Activated B cell treated with CpG ODN at 0.5 μM for 24 hours (primary cell): ENCODE measurements at regions not wholly inside any gene's neighbourhood (a gene's known extent, or its start where the extent isn't known, plus 50 kb on each side); places are given as distances from the start of the nearest gene placed in this dataset.

ENCODE experiments used
- ATAC-seq: fragments of 200-7000 bp; cut with Tn5 transposase; one replicate; pipeline ENCODE4 v1.10.0; 2021; ENCODE audit warnings: low read depth, mild to moderate bottlenecking, moderate library complexity
- CTCF ChIA-PET: fragments of 350-600 bp; sonication (Branson Sonifier 250); formaldehyde crosslinking; loops from one replicate; lab custom pipeline; 2021; ENCODE audit warnings: antibody characterized with exemption; lab: Charles Lee
- POLR2A ChIA-PET: fragments of 350-600 bp; sonication (Branson Sonifier 250); formaldehyde crosslinking; loops from one replicate; lab custom pipeline; 2021; ENCODE audit warnings: antibody characterized with exemption; lab: Charles Lee
- DNase-seq: peaks from one replicate; pipeline ENCODE4 v3.0.0; 2022
- H3K27ac Mint-ChIP-seq: one replicate; pipeline ENCODE4 v1.8.0; 2020; ENCODE audit warnings: mixed read lengths
- H3K27me3 Mint-ChIP-seq: one replicate; pipeline ENCODE4 v1.8.0; 2021; ENCODE audit warnings: mixed read lengths
- H3K36me3 Mint-ChIP-seq: one replicate; pipeline ENCODE4 v1.8.0; 2021; ENCODE audit warnings: low read depth, mixed read lengths
- H3K4me1 Mint-ChIP-seq: one replicate; pipeline ENCODE4 v1.8.0; 2021; ENCODE audit warnings: mixed read lengths
- H3K4me3 Mint-ChIP-seq: one replicate; pipeline ENCODE4 v1.8.0; 2020; ENCODE audit warnings: mild to moderate bottlenecking, mixed read lengths
- H3K9me3 Mint-ChIP-seq: one replicate; pipeline ENCODE4 v1.8.0; 2020; ENCODE audit warnings: mixed read lengths
- intact Hi-C: fragments of 100-400 bp; cut with micrococcal nuclease; formaldehyde crosslinking; loops from one replicate; pipeline ENCODE4 v1.15.1; 2024
- TF ChIP-seq, protein P1 (sequence below): fragments of 200-600 bp; IDR thresholded peaks from one replicate; pipeline ENCODE4 v1.8.0; 2022; ENCODE audit warnings: antibody characterized with exemption, mild to moderate bottlenecking

DNA sequence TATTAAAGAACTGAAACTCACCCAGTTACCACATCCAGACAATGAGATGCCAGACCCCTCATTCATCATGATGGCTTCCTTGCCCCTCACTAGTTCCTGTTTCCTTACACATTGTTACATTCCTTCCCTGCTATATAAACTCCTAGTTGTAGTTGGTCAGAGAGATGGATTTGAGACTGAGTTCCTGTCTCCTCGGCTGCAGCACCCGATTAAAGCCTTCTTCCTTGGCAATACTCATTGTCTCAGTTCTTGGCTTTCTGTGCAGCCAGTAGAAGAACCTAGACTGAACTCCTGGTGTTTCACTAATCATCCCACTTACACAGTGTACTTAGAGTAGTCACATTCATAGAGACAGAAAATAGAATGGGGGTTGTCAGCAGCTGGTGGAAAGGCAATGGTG is 324.7 kb downstream of the TRIML1 start:
- no peaks in the 10 kb centered on the region for H3K27me3 Mint-ChIP-seq
- CTCF ChIA-PET, result no interaction called here
- no peak overlapping the region for H3K27ac Mint-ChIP-seq

DNA sequence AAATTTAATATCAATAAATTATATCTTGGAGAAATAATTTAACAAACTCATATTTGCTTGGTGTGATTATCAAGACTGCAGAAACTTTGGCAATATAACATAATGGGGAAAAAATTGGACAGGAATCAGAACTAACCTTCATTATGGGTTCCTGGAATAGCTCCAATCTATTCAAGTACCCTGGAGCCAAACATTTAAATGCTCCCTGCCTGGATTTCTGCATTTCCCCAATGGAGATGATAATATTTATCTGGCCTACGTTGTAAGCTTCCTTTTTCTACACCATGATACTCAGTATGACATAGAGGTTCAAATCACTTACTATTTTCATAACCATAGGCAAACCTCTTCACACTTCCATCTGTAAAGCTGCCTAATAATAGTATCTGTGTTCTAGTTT is 326.8 kb downstream of the TRIML1 start:
- Mint-ChIP-seq H3K27ac (no peak overlapping the region), H3K9me3 (peaks cover 10% of the 10 kb centered on the region), H3K4me1 (no peaks in the 10 kb centered on the region), H3K4me3 (no peak overlapping the region), H3K36me3 (no peaks in the 10 kb centered on the region), H3K27me3 (no peaks in the 10 kb centered on the region)
- ATAC-seq (no peak), DNase-seq (no peak)
- ChIA-PET CTCF (no interaction called here), POLR2A (no interaction called here)
- TF ChIP-seq, protein P1, sequence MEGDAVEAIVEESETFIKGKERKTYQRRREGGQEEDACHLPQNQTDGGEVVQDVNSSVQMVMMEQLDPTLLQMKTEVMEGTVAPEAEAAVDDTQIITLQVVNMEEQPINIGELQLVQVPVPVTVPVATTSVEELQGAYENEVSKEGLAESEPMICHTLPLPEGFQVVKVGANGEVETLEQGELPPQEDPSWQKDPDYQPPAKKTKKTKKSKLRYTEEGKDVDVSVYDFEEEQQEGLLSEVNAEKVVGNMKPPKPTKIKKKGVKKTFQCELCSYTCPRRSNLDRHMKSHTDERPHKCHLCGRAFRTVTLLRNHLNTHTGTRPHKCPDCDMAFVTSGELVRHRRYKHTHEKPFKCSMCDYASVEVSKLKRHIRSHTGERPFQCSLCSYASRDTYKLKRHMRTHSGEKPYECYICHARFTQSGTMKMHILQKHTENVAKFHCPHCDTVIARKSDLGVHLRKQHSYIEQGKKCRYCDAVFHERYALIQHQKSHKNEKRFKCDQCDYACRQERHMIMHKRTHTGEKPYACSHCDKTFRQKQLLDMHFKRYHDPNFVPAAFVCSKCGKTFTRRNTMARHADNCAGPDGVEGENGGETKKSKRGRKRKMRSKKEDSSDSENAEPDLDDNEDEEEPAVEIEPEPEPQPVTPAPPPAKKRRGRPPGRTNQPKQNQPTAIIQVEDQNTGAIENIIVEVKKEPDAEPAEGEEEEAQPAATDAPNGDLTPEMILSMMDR, result no peak
- intact Hi-C loops, result no loop called here

More for the DNA sequence above, 324.7 kb downstream of the TRIML1 start:
- ATAC-seq (no peak), DNase-seq (no peak)
- intact Hi-C loops, result no loop called here
- TF ChIP-seq, protein P1, result no peak
- Mint-ChIP-seq H3K9me3 (peaks cover 12% of the 10 kb centered on the region), H3K4me1 (no peaks in the 10 kb centered on the region), H3K4me3 (no peak overlapping the region), H3K36me3 (no peaks in the 10 kb centered on the region)
- POLR2A ChIA-PET, result no interaction called here

DNA sequence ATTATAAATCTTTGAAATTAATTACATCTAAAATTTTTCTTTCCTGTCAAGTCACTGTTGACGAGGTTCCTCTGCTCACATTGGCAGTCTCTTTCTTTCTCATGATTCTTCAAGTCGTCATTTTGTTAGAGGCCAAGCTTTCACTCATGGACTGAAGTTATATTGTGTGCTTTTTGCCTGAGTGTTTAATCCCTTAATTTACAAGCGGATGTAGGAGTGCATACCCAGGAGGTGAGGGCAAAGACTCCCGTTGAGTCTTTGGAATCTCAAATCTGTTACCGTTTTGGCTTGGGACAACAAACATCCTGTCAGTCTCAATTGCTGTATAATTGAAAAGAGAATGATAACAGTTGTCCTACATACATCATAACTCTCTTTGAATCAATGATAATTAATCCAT is 345.0 kb downstream of the TRIML1 start:
- no peaks in the 10 kb centered on the region for H3K4me1 Mint-ChIP-seq
- ATAC-seq (no peak), DNase-seq (no peak)
- H3K27ac Mint-ChIP-seq, result no peak overlapping the region
- CTCF ChIA-PET, result no interaction called here
- H3K27me3 Mint-ChIP-seq, result no peaks in the 10 kb centered on the region
- no peaks in the 10 kb centered on the region for H3K9me3 Mint-ChIP-seq
- H3K4me3 Mint-ChIP-seq, result no peak overlapping the region
- no peaks in the 10 kb centered on the region for H3K36me3 Mint-ChIP-seq
- intact Hi-C loops, result no loop called here
- POLR2A ChIA-PET, result no interaction called here
- TF ChIP-seq, protein P1, result no peak

DNA sequence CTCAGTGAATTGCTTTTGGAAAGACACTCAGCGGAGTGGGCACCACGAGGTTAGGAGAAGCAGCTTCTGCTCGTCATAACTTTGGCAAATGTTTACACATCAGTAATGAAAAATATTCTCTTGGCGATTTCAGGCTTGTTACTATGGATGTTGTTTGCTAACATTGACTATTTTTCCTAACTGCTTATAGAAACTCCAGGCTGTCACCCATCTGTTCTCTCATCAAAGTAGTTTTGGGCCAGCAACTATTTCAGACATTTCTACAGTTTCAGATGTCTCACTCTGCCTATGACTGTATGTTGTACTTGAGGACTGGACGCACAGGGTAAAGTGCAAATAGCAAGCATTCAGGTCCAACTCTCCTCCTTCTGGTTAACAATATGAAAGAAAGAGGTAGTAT is 346.7 kb downstream of the TRIML1 start:
- intact Hi-C loops, result no loop called here
- peaks cover 2% of the 10 kb centered on the region for H3K9me3 Mint-ChIP-seq
- TF ChIP-seq, protein P1, result no peak
- no peaks in the 10 kb centered on the region for H3K36me3 Mint-ChIP-seq
- ATAC-seq, result no peak
- POLR2A ChIA-PET, result no interaction called here
- no peak overlapping the region for H3K4me3 Mint-ChIP-seq
- no peaks in the 10 kb centered on the region for H3K27me3 Mint-ChIP-seq
- CTCF ChIA-PET, result no interaction called here
- H3K4me1 Mint-ChIP-seq, result no peaks in the 10 kb centered on the region
- no peak overlapping the region for H3K27ac Mint-ChIP-seq
- no peak for DNase-seq

DNA sequence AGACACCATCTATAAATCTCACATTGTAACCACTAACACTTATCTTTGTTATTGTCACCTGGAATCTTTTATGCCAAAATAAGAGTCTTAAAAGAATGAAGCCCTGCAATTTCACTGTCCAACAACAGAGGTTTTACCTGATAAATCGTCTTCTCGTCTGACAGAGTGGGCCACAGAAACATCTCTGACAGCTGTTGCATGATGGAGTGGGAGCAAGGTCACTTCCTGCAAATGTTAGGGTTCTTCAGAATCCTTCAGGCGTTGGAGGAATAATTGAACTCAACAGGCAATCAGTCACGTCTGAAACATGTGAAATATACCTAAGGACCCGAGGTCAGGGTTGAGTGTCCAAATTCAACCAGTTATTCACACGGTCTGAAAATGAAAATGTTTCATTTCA is 353.6 kb downstream of the TRIML1 start:
- no peak for DNase-seq
- Mint-ChIP-seq H3K27ac (no peak overlapping the region), H3K4me1 (no peaks in the 10 kb centered on the region), H3K4me3 (no peak overlapping the region), H3K36me3 (no peaks in the 10 kb centered on the region), H3K9me3 (peaks cover 6% of the 10 kb centered on the region), H3K27me3 (no peaks in the 10 kb centered on the region)
- POLR2A ChIA-PET, result no interaction called here
- intact Hi-C loops, result no loop called here
- CTCF ChIA-PET, result no interaction called here
- TF ChIP-seq, protein P1, result no peak
- ATAC-seq, result no peak
